ENCODE measurements at regions not wholly inside any gene's neighbourhood (a gene's known extent, or its start where the extent isn't known, plus 50 kb on each side); places are given as distances from the start of the nearest gene placed in this dataset.

DNA sequence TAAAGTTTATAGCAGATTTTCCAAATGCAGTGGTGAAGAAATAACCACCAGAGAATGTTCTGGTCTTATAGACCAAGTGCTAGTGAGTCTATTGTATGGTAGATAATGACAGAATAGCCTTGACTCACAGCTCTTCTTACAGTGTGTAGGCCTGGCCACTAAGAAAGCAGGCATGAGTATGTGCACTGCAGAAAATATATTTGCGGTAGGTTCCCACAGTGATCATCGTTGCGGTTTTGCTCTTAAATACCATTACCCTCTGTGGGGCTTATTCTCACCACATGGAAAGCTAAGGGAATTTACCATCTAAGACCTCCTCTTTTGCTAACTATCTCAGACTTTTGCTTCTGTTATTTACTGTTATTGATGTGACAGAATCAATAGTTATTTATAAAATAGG lies 212.3 kb upstream of the SYNDIG1 start:
- TF ChIP-seq CTCF (conservative IDR thresholded peaks at IDR 0.05 in 1 of 2, IDR thresholded peaks at IDR 0.05 in 1 of 2; ENCODE audit: low read depth in 1 of 2, low read length in 2 of 2) (no peak), EZH2 (IDR thresholded peaks at IDR 0.05; ENCODE audit: low read length, missing control alignments) (no peak)
